NCI-H1417 treated with DMSO at 0.1 percent for 48 hours (cell line): ENCODE measurements at regions not wholly inside any gene's neighbourhood (a gene's known extent, or its start where the extent isn't known, plus 50 kb on each side); places are given as distances from the start of the nearest gene placed in this dataset.
"Not testable (repeated sequence)": the region's sequence is repeated elsewhere in the genome, so short reads cannot be mapped to it uniquely, and the experiment has no call there.

Experiments used
- DNase-seq: peaks from one replicate; lab custom pipeline; 2025; lab: John Stamatoyannopoulos, UW

- not testable (repeated sequence) for DNase-seq
These were observed 325.4 kb downstream of the PPP1R3A start for GRCh38 chr7:113593455-113593854.

DNA sequence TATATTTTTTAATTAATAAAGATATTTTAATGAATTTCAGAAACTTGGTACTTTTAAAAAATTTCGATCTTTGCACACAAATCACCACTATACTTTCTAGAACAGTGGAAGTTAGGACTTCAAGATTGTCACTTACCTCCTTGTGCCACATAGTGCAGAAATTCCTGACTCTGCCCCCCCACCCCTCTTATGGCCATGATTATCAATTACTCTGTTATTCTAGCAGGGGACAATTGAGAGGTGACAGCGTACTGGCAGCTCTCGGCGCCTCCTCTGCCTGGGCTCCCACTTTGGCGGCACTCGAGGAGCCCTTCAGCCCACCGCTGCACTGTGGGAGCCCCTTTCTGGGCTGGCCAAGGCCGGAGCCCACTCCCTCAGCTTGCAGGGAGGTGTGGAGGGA lies 325.9 kb downstream of the PPP1R3A start:
- DNase-seq = not testable (repeated sequence)

DNA sequence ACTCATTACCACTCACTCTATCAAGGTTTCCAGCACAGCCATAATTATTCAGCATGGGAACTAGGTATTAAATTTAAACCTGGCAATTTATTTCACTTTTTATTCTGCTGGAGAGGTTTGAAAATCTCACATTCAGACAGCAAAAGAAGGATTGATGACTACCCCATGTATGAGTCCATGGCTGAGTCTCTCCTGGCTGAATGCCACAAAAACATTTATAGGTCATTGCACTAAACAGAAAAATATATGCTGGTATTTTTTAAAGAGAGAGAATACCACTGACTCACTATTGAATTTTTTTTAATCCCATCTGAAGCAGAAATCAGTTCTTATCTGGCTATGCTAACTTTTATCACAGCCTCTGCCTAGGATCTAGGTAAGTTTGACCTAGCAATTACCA lies 336.3 kb downstream of the PPP1R3A start:
- DNase-seq = no peak

DNA sequence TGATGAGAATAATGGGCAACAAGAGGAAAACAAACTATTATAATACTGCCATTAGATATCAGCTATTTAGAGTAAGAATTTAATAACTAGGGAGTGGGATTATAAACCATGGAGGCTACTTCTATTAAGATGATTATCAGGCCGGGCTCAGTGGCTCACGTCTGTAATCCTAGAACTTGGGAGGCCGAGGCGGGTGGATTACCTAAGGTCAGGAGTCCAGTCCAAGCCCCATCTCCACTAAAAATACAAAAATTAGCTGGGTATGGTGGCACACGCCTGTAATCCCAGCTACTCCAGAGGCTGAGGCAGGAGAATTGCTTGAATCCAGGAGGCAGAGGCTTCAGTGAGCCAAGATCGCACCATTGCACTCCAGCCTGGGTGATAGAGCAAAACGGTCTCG lies 355.6 kb downstream of the PPP1R3A start:
- DNase-seq = not testable (repeated sequence)

- no peak for DNase-seq
These were observed 356.0 kb downstream of the PPP1R3A start for GRCh38 chr7:113562801-113563200.

DNA sequence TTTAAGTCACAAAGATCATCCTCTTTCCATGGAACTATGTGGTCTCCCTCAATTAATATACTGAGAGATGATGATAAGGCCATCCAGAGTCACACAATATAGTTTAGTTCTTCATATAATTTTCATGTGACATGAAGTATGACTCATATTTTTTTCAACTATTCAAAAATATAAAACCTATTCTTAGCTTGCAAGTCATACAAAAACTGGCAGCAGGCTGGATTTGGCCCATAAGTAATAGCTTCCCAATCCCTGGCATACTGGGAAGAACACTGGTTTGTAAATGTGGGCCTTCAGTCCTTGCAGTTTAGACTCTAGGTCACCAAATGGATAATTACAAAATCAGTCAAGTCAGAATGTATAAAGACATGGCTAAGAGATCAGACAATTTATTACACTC lies 356.6 kb downstream of the PPP1R3A start:
- no peak for DNase-seq

DNA sequence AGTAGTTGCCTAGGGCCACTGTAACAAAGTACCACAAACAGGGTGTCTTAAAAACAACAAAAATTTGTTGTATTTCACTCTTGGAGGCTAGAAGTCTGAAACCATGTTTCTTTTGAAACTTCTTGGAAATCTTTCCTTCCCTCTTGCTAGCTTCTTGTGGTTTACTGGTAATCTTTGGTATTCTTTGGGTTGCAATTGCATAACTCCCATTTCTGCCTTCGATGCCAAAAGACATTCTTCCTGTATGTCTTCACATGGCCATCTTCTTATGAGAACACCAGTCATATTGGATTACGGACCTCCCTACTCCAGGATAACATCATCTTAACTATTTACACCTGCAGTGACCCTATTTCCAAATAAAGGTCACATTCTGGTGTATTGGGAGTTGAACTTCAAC lies 357.4 kb downstream of the PPP1R3A start:
- DNase-seq = no peak

DNA sequence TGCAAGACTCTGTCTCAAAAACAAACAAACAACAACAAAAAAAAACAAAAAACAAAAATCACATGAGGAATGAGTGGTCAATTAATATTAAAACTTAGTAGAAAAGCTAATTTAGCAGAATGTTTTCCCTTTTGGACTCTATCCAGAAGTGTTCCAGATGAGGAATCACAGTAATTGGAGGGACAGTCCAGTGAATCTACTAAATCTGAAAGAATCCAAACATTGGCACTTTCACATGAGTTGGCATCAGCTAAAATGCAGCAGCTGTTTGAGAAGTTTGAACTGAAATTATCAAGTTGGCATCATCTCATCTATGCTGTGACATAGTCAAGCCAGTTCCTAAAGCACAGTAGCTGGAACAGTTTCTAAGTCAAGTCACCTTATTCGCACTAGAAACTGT lies 367.8 kb downstream of the PPP1R3A start:
- DNase-seq = no peak

DNA sequence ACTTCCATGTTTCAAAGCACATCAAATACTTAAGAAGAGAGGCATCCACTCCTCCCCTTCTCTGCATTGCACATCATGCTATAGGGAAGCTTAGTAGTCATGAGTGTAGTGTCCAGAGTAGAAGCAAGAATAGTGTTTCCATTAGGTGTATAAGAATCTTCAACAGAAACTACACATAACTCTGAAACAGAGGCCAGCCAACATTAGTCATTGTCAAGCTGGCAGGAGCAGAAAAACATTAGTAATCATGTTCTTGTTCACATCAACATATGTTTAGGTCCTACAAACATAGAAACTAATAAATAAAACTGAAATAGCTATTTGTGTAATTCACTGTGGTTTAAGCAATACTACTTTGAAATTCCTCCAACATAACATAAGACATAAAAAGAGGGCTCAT lies 370.2 kb downstream of the PPP1R3A start:
- no peak for DNase-seq

DNA sequence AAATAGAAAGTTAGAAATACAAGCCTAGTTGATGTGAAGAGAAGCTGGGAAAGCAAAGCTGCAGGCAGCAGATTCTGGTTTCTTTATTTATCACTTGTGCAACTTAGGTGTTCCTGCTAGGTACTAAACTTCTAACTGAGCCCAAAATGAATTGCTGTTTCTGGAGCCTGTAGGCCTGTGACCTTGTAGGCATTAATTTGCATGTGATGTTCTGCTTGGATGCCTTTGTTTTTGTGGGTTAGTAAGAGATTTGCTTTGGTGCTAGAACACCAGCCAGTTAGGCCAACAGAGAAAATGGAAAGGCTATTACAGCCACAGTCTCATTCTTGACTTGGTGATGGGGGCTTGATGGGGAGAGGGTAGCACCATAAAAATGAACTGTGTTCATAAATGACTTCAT lies 370.7 kb downstream of the PPP1R3A start:
- DNase-seq = no peak

DNA sequence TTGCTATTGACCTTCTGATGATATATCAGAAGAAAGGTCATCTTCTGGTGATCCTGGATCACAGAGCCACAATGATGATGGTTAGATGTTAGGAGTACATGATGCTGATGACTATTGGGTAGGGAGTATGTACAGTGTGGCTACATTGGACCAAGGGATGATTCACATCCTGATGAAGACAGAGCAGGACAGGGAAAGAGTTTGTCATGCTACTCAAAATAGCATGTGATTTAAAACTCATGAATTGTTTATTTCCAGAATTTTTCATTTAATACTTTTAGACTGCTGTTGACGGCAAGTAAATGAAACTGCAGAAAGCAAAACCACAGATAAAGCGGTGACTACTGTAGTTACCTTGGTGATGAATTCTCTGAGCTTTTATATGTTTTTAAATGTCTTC lies 397.3 kb downstream of the PPP1R3A start:
- no peak for DNase-seq

- DNase-seq = no peak
These were observed 399.3 kb downstream of the PPP1R3A start for GRCh38 chr7:113519472-113519871.

GRCh38 chr7:113504691-113505090 lies 386.3 kb upstream of the SMIM30 start:
- DNase-seq = no peak

- no peak for DNase-seq
These were observed 385.8 kb upstream of the SMIM30 start for GRCh38 chr7:113504142-113504541.

- not testable (repeated sequence) for DNase-seq
These were observed 378.2 kb upstream of the SMIM30 start for GRCh38 chr7:113496586-113496985.

GRCh38 chr7:113494797-113495566 lies 376.6 kb upstream of the SMIM30 start:
- DNase-seq = not testable (repeated sequence)

DNA sequence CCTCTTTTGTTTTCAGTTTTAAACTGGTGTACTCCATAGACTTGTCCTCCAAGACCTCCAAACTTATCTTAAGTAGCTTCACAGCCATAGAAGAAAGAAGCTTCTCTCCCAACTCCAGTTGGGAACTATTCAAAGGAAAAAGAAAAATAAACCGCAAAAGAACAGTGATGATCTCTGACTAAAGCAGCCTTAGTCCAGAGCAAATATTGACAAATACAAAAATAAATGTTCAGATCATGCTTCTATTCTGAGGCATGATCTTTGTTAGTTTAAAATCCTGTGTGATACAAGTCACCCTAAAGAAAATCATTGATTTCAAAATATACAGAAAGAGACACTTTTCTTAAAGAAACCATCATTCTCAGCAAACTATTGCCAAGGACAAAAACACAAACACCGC lies 373.0 kb upstream of the SMIM30 start:
- no peak for DNase-seq

GRCh38 chr7:113487925-113488731 lies 369.8 kb upstream of the SMIM30 start:
- DNase-seq = no peak

DNA sequence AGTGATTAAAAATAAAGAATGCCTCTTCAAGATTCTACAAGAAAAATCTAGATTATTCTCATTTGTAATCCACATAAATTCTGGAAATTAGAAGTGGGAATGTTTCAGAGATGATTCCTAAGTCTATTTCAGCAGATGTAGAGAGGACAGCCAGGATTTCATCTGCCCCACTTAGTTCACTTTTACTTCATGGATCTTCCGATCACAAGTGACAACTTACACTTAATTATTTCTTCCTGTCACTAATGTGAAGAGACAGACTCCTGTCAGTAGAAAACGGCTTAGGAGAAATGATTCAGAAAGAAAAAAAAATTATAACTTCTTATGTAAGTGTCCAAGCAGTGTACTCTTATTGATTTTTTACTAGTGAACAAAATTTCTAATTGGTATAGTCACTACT lies 368.2 kb upstream of the SMIM30 start:
- DNase-seq = no peak

- DNase-seq = no peak
These were observed 365.3 kb upstream of the SMIM30 start for GRCh38 chr7:113483657-113484056.

GRCh38 chr7:113480537-113480936 lies 362.2 kb upstream of the SMIM30 start:
- DNase-seq = no peak

- DNase-seq = no peak
These were observed 345.9 kb upstream of the SMIM30 start for GRCh38 chr7:113464096-113464855.

GRCh38 chr7:113460067-113460466 lies 341.7 kb upstream of the SMIM30 start:
- DNase-seq = no peak
